IMR-90 (cell line): ENCODE measurements at regions not wholly inside any gene's neighbourhood (a gene's known extent, or its start where the extent isn't known, plus 50 kb on each side); places are given as distances from the start of the nearest gene placed in this dataset.

Source experiments
- ATAC-seq: fragments of 200-7000 bp; cut with Tn5 transposase; 2 replicates; pipeline ENCODE4 v1.9.1; 2020; ENCODE audit warnings: low read depth, mild to moderate bottlenecking, moderate library complexity
- BruUV-seq: library from RNA; stranded (reverse); fragments of 400-500 nt; replicated peaks from 2 replicates; lab custom pipeline; 2021; lab: Mats Ljungman, UMichigan
- CTCF ChIA-PET: fragments of 300-600 bp; formaldehyde crosslinking; extraction: SDS; loops from one replicate; lab custom pipeline; 2021; ENCODE audit warnings: antibody characterized with exemption; lab: Yijun Ruan, JAX
- POLR2A ChIA-PET: fragments of 300-600 bp; sonication (Branson Sonifier 250); formaldehyde crosslinking; loops from one replicate; lab custom pipeline; 2022; ENCODE audit warnings: antibody characterized with exemption; ENCODE audit not compliant: unreplicated experiment; lab: Charles Lee
- DNase-seq: peaks from one replicate; pipeline ENCODE4 v3.0.0; 2013
- H2AFZ ChIP-seq: replicated peaks from 2 replicates; pipeline ENCODE3; 2013; ENCODE audit warnings: low read length, mild to moderate bottlenecking; ENCODE audit not compliant: poor library complexity
- H2AK5ac ChIP-seq: 2 replicates; pipeline ENCODE4 v1.6.1; 2013; ENCODE audit warnings: low read depth, low read length, inconsistent platforms
- H2AK9ac ChIP-seq: replicated peaks from 2 replicates; pipeline ENCODE3; 2013; ENCODE audit warnings: mild to moderate bottlenecking, low read depth, low read length, moderate library complexity; ENCODE audit not compliant: poor library complexity
- H2BK120ac ChIP-seq: 2 replicates; pipeline ENCODE4 v1.6.1; 2013; ENCODE audit warnings: low read depth, low read length, inconsistent platforms
- H2BK15ac ChIP-seq: 3 replicates; pipeline ENCODE4 v1.6.1; 2013; ENCODE audit warnings: low read depth, low read length, inconsistent platforms
- H2BK20ac ChIP-seq: 2 replicates; pipeline ENCODE4 v1.6.1; 2013; ENCODE audit warnings: low read depth, mild to moderate bottlenecking, inconsistent platforms, low read length, moderate library complexity
- H2BK5ac ChIP-seq: 2 replicates; pipeline ENCODE4 v1.6.1; 2013; ENCODE audit warnings: mild to moderate bottlenecking, low read depth, low read length, inconsistent platforms; ENCODE audit not compliant: poor library complexity, severe bottlenecking
- H3K14ac ChIP-seq: replicated peaks from 2 replicates; pipeline ENCODE4 v1.6.1; 2013; ENCODE audit warnings: low read depth, low read length, inconsistent platforms
- H3K18ac ChIP-seq: 2 replicates; pipeline ENCODE4 v1.6.1; 2013; ENCODE audit warnings: low read depth, low read length, control low read depth
- H3K23ac ChIP-seq: 2 replicates; pipeline ENCODE4 v1.6.1; 2013; ENCODE audit warnings: low read depth, low read length, inconsistent platforms
- H3K27ac ChIP-seq: 2 replicates; pipeline ENCODE4 v1.5.1; 2013; ENCODE audit warnings: mild to moderate bottlenecking, control low read depth, low read length; ENCODE audit not compliant: insufficient read depth
- H3K27me3 ChIP-seq: 2 replicates; pipeline ENCODE4 v1.6.1; 2013; ENCODE audit warnings: low read length; ENCODE audit not compliant: control insufficient read depth, insufficient read depth
- H3K36me3 ChIP-seq: 2 replicates; pipeline ENCODE4 v1.6.1; 2013; ENCODE audit warnings: low read length, mixed read lengths; ENCODE audit not compliant: control insufficient read depth, insufficient read depth
- H3K4ac ChIP-seq: 2 replicates; pipeline ENCODE4 v1.6.1; 2013; ENCODE audit warnings: low read depth, low read length, inconsistent platforms
- H3K4me1 ChIP-seq: 2 replicates; pipeline ENCODE4 v1.6.1; 2013; ENCODE audit warnings: low read length, mixed read lengths; ENCODE audit not compliant: control insufficient read depth, insufficient read depth
- H3K4me2 ChIP-seq: 2 replicates; pipeline ENCODE4 v1.6.1; 2013; ENCODE audit warnings: low read depth, mild to moderate bottlenecking, control low read depth, low read length, moderate library complexity
- H3K4me3 ChIP-seq: 2 replicates; pipeline ENCODE4 v1.5.1; 2013; ENCODE audit warnings: low read depth, mild to moderate bottlenecking, control low read depth, low read length, moderate library complexity; ENCODE audit not compliant: insufficient read depth
- H3K56ac ChIP-seq: 2 replicates; pipeline ENCODE4 v1.6.1; 2013; ENCODE audit warnings: low read length, inconsistent platforms; ENCODE audit not compliant: insufficient read depth; ENCODE audit errors: extremely low read depth
- H3K79me1 ChIP-seq, 2 experiments: 2 replicates each; pipeline ENCODE4 v1.6.1; 2013; ENCODE audit warnings: low read length in 2 of 2, inconsistent platforms in 1 of 2, low read depth in 1 of 2
- H3K9ac ChIP-seq: 2 replicates; pipeline ENCODE4 v1.6.1; 2013; ENCODE audit warnings: low read depth, low read length, control low read depth
- H3K9me1 ChIP-seq: 2 replicates; pipeline ENCODE4 v1.6.1; 2013; ENCODE audit warnings: low read length, inconsistent platforms; ENCODE audit not compliant: insufficient read depth
- H3K9me3 ChIP-seq: 2 replicates; pipeline ENCODE4 v1.6.1; 2013; ENCODE audit warnings: low read length; ENCODE audit not compliant: control insufficient read depth, insufficient read depth
- H4K20me1 ChIP-seq: 2 replicates; pipeline ENCODE4 v1.6.1; 2013; ENCODE audit warnings: low read length, inconsistent platforms; ENCODE audit not compliant: insufficient read depth
- H4K5ac ChIP-seq: 2 replicates; pipeline ENCODE4 v1.6.1; 2013; ENCODE audit warnings: mild to moderate bottlenecking, low read depth, low read length, control low read depth
- H4K8ac ChIP-seq, 2 experiments: 2 replicates each; pipeline ENCODE4 v1.6.1; 2013; ENCODE audit warnings: low read depth in 2 of 2, low read length in 2 of 2, control low read depth in 1 of 2, inconsistent platforms in 1 of 2
- H4K91ac ChIP-seq: 2 replicates; pipeline ENCODE4 v1.6.1; 2013; ENCODE audit warnings: low read depth, low read length, inconsistent platforms; ENCODE audit not compliant: insufficient read depth
- CTCF ChIP-seq: conservative IDR thresholded peaks from 2 replicates; pipeline ENCODE4 v1.5.1; 2012; ENCODE audit warnings: mild to moderate bottlenecking, low read depth, low read length, improper control_type of control experiment
- FOS ChIP-seq: fragments of 150-350 bp; IDR thresholded peaks from 2 replicates; pipeline ENCODE4 v1.6.1; 2016; ENCODE audit warnings: low read depth, low read length
- MAFK ChIP-seq: IDR thresholded peaks from 2 replicates; pipeline ENCODE4 v1.6.1; 2012; ENCODE audit warnings: low read depth, low read length, improper control_type of control experiment
- MXI1 ChIP-seq: IDR thresholded peaks from 2 replicates; pipeline ENCODE4 v1.6.1; 2012; ENCODE audit warnings: low read depth, mild to moderate bottlenecking, low read length, moderate library complexity, borderline replicate concordance
- RAD21 ChIP-seq: IDR thresholded peaks from 2 replicates; pipeline ENCODE4 v1.6.1; 2012; ENCODE audit warnings: low read length, improper control_type of control experiment
- RFX5 ChIP-seq: IDR thresholded peaks from 2 replicates; pipeline ENCODE4 v1.8.0; 2012; ENCODE audit warnings: low read depth, mild to moderate bottlenecking, low read length, moderate library complexity
- WGBS, 2 experiments: methylation state at CpG; one replicate each; pipeline versions ENCODE4 v1.1.5 to v1.1.7; 2013; ENCODE audit warnings: missing lambda C conversion rate in 2 of 2; ENCODE audit not compliant: insufficient read length in 1 of 2; ENCODE audit errors: extremely low coverage in 2 of 2; 5-methylcytosine and 5-hydroxymethylcytosine counted together
- dilution Hi-C: fragments of 300-500 bp; cut with HindIII; formaldehyde crosslinking; loops from one replicate; pipeline ENCODE4 v1.14.3; 2018; ENCODE audit warnings: low sequenced_read_pairs; ENCODE audit not compliant: unreplicated experiment
- in situ Hi-C: fragments of 300-500 bp; cut with MboI; formaldehyde crosslinking; loops from 3 replicates; pipeline ENCODE4 v1.14.3; 2019; ENCODE audit warnings: low sequenced_read_pairs, inconsistent platforms, mixed read lengths
- intact Hi-C: fragments of 100-400 bp; cut with micrococcal nuclease; formaldehyde crosslinking; loops from 2 replicates; pipeline ENCODE4 v1.10.0; 2022

DNA sequence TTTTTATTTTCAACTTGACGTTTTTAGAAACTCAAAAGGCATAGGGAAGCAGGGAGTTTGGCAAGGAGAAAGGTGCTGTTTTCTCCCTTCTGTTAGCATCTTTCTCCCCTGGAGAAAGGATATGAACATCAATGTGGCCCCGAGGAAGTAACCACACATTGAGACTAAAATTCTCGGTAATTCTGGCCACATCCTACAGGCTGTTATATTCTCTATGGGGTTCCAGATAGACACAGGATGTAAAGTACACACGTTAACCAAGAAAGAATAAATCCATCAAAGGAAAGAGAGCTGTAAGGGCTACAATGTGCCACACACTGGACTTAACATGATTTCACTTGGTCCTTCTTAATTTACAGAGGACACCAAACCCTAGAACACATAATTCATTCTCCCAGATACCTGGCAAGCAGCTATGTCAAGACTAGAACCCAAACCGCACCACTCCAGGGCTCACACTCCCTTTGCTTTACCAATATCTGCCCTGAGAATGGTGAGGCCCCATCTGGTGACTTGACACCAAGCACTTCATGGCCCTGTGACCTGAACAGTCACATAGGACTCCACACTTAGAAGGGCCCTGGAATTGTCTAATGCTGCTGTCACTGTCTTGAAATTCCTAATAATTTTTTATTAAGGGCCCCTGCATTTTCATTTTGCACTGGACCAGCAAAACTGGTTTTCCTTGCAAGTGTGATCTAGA lies 73.9 kb downstream of the PRLHR start:
- Histone ChIP-seq H4K8ac (no peak overlapping the region), H3K23ac (no peak overlapping the region), H3K9me1 (no peaks in the 10 kb centered on the region), H3K9ac (no peak overlapping the region), H3K56ac (no peak overlapping the region), H3K27ac (no peak overlapping the region), H3K4me2 (no peak overlapping the region), H2BK15ac (no peak overlapping the region), H4K5ac (no peak overlapping the region), H3K9me3 (no peaks in the 10 kb centered on the region), H2BK120ac (no peak overlapping the region), H3K36me3 (no peaks in the 10 kb centered on the region), H3K4me1 (no peaks in the 10 kb centered on the region), H2AK9ac (no peak overlapping the region), H3K4me3 (no peak overlapping the region), H4K91ac (no peak overlapping the region), H2BK20ac (no peak overlapping the region), H4K20me1 (no peaks in the 10 kb centered on the region), H3K79me1 (no peaks in the 10 kb centered on the region), H2AK5ac (no peak overlapping the region), H3K27me3 (no peaks in the 10 kb centered on the region), H2AFZ (no peak overlapping the region), H3K18ac (no peak overlapping the region), H3K4ac (no peak overlapping the region), H2BK5ac (no peak overlapping the region), H3K14ac (no peak overlapping the region)
- WGBS, 2 experiments = 32% methylated on average over 2 of the region's 5 CpGs; no CpG with 5 or more reads in 1 of the 2 experiments
- ChIA-PET CTCF (no interaction called here), POLR2A (no interaction called here)
- no TSS peak for BruUV-seq
- DNase-seq (no peak), ATAC-seq (no peak)
- intact Hi-C loops = no loop called here
- dilution Hi-C loops = no loop called here
- no peak for TF ChIP-seq FOS
- no peak for TF ChIP-seq MXI1
- no peak for TF ChIP-seq RFX5
- no peak for TF ChIP-seq RAD21
- no peak for TF ChIP-seq CTCF
- TF ChIP-seq MAFK = no peak
- in situ Hi-C loops = no loop called here
